ENCODE measurements at regions not wholly inside any gene's neighbourhood (a gene's known extent, or its start where the extent isn't known, plus 50 kb on each side); places are given as distances from the start of the nearest gene placed in this dataset.

DNA sequence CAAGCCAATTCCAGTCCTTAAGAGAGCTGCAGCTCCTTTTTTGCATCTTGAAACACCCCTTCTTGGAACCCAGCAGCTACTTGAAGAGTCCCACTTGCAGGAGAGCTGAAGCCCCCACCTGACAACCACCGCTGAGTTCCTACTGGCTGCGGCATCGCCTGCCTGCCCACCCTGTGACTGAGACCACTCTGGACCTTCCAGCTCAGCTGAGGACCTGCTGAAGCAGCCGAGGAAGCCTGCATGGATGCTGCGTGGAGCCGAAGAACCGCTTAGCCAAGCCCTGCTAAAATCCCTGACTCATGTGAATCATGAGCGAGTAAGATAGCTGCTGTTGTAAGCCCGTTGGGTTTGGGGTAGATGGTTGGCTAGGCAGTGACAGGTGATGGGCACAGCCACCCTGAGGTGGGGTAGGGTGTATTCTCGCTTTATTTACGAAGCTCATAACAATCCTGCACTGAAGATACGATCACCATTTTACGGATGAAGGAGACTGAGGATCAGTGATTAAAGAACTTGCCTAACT, 78.4 kb downstream of the INHBB start:
- CTCF ChIA-PET: interaction anchor here (1.0 kb wide), 1 partner anchor 81 kb away, joined by 3 read pairs; no protein-coding TSS in a partner anchor
- Histone ChIP-seq H3K27me3 (ENCODE audit: control insufficient read depth, insufficient read depth, low read length) (peaks cover 67% of the 10 kb centered on the region), H3K9me3 (ENCODE audit: control insufficient read depth, insufficient read depth, low read length) (no peaks in the 10 kb centered on the region; the same call in 1 of the 2 replicates), H3K27ac (ENCODE audit: low read depth, low read length) (no peak overlapping the region), H3K4me3 (ENCODE audit: low read depth, low read length) (no peak overlapping the region)
- TF ChIP-seq, protein P1, sequence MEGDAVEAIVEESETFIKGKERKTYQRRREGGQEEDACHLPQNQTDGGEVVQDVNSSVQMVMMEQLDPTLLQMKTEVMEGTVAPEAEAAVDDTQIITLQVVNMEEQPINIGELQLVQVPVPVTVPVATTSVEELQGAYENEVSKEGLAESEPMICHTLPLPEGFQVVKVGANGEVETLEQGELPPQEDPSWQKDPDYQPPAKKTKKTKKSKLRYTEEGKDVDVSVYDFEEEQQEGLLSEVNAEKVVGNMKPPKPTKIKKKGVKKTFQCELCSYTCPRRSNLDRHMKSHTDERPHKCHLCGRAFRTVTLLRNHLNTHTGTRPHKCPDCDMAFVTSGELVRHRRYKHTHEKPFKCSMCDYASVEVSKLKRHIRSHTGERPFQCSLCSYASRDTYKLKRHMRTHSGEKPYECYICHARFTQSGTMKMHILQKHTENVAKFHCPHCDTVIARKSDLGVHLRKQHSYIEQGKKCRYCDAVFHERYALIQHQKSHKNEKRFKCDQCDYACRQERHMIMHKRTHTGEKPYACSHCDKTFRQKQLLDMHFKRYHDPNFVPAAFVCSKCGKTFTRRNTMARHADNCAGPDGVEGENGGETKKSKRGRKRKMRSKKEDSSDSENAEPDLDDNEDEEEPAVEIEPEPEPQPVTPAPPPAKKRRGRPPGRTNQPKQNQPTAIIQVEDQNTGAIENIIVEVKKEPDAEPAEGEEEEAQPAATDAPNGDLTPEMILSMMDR (IDR thresholded peaks at IDR 0.05; ENCODE audit: low read depth, low read length): no peak
- DNase-seq (ENCODE audit: low read depth, low spot score): no peak
- POLR2A ChIA-PET: interaction anchor here (0.7 kb wide), 1 partner anchor 14 kb away, joined by 6 read pairs; no protein-coding TSS in a partner anchor

DNA sequence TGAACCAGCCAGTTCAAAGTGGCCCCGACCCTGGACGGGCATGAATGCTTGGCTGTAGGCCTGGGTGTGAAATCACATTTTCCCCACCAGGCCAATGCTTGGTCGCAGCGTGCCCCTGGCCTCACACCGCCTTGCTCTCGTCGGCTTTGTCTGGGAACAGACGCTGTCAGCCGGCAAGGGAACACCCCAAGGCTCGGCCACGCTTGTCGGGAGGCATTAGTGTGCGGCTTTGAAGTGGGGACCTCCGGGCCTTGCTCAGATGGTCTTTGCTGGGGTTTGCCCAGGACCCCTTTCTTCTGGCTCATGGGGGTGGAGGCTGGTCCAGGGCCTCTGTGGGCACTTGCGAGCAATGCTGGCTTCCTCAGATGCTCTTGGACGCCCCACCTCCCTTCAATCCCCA, 79.1 kb downstream of the INHBB start:
- DNase-seq (ENCODE audit: low read depth, low spot score): no peak
- H3K27me3 ChIP-seq (ENCODE audit: control insufficient read depth, insufficient read depth, low read length): peaks cover 71% of the 10 kb centered on the region
- ChIA-PET POLR2A (interaction anchor here (0.7 kb wide), 1 partner anchor 15 kb away, joined by 6 read pairs; no protein-coding TSS in a partner anchor), CTCF (no interaction called here)
- TF ChIP-seq, protein P1 (IDR thresholded peaks at IDR 0.05; ENCODE audit: low read depth, low read length): no peak
- no peaks in the 10 kb centered on the region; the same call in 1 of the 2 replicates for H3K9me3 ChIP-seq (ENCODE audit: control insufficient read depth, insufficient read depth, low read length)
- H3K4me3 ChIP-seq (ENCODE audit: low read depth, low read length): no peak overlapping the region
- no peak overlapping the region for H3K27ac ChIP-seq (ENCODE audit: low read depth, low read length)

DNA sequence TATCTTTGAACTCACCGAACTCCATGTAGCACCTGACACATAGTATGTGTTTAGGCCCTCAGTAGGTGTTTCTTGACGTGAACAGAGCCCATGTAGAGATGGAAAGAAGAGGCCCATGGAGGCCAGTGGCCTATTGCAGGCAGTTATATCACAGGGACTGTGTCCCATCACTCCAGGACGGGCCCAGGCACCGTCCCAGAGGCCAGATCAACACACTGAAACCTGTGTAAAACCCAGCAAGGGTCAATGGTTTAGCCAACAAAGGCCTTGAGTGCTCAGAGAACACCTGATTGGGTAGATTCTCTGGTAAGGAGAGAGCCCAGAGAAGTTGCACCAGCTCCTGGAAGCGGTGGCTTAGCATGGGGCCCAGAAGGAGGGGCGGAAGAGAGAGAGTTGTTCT, 82.8 kb downstream of the INHBB start:
- no peak for DNase-seq (ENCODE audit: low read depth, low spot score)
- POLR2A ChIA-PET: no interaction called here
- H3K27ac ChIP-seq (ENCODE audit: low read depth, low read length): no peak overlapping the region
- no peaks in the 10 kb centered on the region; the same call in 1 of the 2 replicates for H3K9me3 ChIP-seq (ENCODE audit: control insufficient read depth, insufficient read depth, low read length)
- CTCF ChIA-PET: no interaction called here
- TF ChIP-seq, protein P1 (IDR thresholded peaks at IDR 0.05; ENCODE audit: low read depth, low read length): no peak
- H3K27me3 ChIP-seq (ENCODE audit: control insufficient read depth, insufficient read depth, low read length): peaks cover 67% of the 10 kb centered on the region
- no peak overlapping the region for H3K4me3 ChIP-seq (ENCODE audit: low read depth, low read length)

DNA sequence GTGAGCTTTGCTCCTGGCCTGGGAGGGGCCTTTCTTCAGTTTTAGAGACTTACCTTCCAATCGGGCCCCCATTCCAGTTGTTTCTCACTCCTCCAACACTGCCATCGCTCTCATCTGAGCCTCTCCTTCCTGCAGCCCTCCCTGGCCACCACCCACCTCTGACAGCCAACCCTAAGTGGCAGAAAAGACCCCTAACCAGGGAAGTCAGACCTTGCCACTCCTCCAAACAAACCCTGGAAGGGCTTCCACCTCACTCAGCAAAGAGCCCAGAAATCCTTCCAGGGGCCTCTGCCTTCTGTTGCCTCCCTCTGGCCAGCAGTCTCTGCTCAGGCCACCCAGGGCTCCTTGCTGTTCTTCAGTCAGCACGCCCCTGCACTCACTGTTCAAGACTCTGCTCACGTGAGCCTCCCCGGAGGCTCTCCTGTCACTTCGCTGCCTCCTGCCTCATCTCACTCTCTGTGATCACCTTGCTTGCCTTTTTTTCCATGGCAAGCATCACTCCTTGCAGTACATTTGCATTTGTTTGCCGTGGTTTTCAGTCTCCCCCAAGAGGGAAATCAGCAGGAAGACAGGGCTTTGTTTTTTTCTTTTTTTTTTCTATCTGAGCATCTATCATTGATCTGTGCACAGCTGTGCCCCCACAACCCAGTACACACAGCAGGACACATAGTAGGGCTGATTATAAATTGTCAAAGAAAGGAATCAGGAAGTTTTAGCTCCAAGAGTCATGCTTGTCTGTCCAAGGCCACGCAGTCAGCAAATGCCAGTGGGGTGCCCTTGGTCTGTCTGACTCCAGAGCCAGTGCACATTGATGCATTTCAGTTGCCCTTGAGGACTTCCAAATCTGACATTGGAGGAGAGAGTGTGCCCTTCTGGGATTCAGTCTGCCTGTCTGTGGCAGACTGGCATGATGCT, 83.9 kb downstream of the INHBB start:
- H3K9me3 ChIP-seq (ENCODE audit: control insufficient read depth, insufficient read depth, low read length): no peaks in the 10 kb centered on the region; the same call in 1 of the 2 replicates
- DNase-seq (ENCODE audit: low read depth, low spot score): no peak
- POLR2A ChIA-PET: no interaction called here
- peaks cover 65% of the 10 kb centered on the region for H3K27me3 ChIP-seq (ENCODE audit: control insufficient read depth, insufficient read depth, low read length)
- CTCF ChIA-PET: interaction anchor here (0.6 kb wide), 1 partner anchor 189 kb away, joined by 5 read pairs; no protein-coding TSS in a partner anchor
- TF ChIP-seq, protein P1 (IDR thresholded peaks at IDR 0.05; ENCODE audit: low read depth, low read length): no peak
- no peak overlapping the region for H3K4me3 ChIP-seq (ENCODE audit: low read depth, low read length)
- no peak overlapping the region for H3K27ac ChIP-seq (ENCODE audit: low read depth, low read length)

DNA sequence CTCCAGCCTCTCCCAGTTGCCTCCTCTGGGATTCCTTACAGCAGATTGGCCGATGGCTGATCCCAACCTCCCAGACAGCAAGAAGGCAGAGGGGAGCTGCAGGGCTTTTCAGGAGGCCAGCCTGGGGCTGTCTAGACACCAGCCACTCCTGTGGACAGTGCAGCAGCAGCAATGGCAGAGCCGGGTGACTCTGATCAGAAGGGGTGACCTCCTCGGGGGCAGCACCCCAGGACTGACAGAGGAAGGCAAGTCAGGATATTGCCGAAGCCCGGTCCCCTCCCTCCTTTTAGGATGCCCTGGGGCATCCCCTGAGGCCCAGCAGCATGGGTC, 84.5 kb downstream of the INHBB start:
- Histone ChIP-seq H3K9me3 (ENCODE audit: control insufficient read depth, insufficient read depth, low read length) (no peaks in the 10 kb centered on the region), H3K4me3 (ENCODE audit: low read depth, low read length) (no peak overlapping the region), H3K27ac (ENCODE audit: low read depth, low read length) (no peak overlapping the region), H3K27me3 (ENCODE audit: control insufficient read depth, insufficient read depth, low read length) (peaks cover 65% of the 10 kb centered on the region)
- TF ChIP-seq, protein P1 (IDR thresholded peaks at IDR 0.05; ENCODE audit: low read depth, low read length): no peak
- POLR2A ChIA-PET: no interaction called here
- no peak for DNase-seq (ENCODE audit: low read depth, low spot score)
- CTCF ChIA-PET: interaction anchor here (0.6 kb wide), 1 partner anchor 188 kb away, joined by 5 read pairs; no protein-coding TSS in a partner anchor

Data from AG04450 (cell line).